Esophagus squamous epithelium (tissue), 4 donors: ENCODE measurements at regions not wholly inside any gene's neighbourhood (a gene's known extent, or its start where the extent isn't known, plus 50 kb on each side); places are given as distances from the start of the nearest gene placed in this dataset.

Experiments used
- POLR2A ChIP-seq, 4 donors: fragments of 450-650 bp; IDR thresholded peaks; one replicate each; pipeline ENCODE4 v1.6.1; 2017; ENCODE audit warnings: antibody characterized with exemption in 4 of 4, mild to moderate bottlenecking in 4 of 4, moderate library complexity in 3 of 4
- TF ChIP-seq, protein P1 (sequence below), 6 experiments: fragments of 450-650 bp in 4 of 6; fragments of 200-600 bp in 2 of 6; sonication (generic) in 2 of 6; IDR thresholded peaks; one replicate each; pipeline ENCODE4 v1.5.1; 2016 to 2019; ENCODE audit warnings: antibody characterized with exemption in 6 of 6, mild to moderate bottlenecking in 4 of 6, moderate library complexity in 4 of 6

DNA sequence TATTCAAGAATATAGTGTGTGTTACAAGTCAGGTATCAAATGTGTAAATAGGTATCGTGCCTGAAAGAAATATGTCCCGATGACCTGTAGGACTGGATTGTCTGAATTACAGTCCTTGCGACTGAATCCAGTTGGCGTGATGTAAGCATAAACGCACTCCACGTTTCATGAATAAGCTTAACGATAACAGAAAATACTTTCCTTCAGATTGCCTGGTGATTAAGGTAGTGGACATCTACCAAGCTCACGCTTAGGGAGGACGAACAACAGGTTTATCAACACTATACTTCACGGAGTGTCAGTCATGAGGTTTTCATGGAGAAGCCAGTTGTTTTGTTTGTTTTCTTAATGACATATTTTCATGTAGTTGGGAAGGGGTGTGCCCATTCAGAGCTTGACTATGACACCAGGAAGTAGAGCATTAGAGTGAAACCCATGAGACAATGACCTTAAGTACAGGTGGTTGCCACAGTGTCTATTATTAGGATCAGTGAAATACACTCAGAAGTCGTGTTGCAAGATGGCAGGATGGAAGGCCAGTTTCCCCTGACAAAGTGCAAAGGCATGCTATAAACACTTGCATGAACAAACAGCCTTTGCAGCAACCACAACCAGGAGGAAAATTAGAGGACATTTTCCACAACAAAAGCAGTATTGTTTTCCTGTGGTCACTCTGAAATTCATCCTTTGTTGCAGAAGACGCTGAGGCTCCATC lies 305.8 kb upstream of the PRDM1 start:
- TF ChIP-seq, protein P1, sequence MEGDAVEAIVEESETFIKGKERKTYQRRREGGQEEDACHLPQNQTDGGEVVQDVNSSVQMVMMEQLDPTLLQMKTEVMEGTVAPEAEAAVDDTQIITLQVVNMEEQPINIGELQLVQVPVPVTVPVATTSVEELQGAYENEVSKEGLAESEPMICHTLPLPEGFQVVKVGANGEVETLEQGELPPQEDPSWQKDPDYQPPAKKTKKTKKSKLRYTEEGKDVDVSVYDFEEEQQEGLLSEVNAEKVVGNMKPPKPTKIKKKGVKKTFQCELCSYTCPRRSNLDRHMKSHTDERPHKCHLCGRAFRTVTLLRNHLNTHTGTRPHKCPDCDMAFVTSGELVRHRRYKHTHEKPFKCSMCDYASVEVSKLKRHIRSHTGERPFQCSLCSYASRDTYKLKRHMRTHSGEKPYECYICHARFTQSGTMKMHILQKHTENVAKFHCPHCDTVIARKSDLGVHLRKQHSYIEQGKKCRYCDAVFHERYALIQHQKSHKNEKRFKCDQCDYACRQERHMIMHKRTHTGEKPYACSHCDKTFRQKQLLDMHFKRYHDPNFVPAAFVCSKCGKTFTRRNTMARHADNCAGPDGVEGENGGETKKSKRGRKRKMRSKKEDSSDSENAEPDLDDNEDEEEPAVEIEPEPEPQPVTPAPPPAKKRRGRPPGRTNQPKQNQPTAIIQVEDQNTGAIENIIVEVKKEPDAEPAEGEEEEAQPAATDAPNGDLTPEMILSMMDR (IDR thresholded peaks at IDR 0.05) = no peak
- TF ChIP-seq POLR2A (IDR thresholded peaks at IDR 0.05) = no peak
